NCI-H146 treated with DMSO at 0.1 percent for 48 hours (cell line): ENCODE measurements at regions not wholly inside any gene's neighbourhood (a gene's known extent, or its start where the extent isn't known, plus 50 kb on each side); places are given as distances from the start of the nearest gene placed in this dataset.
"Not testable (repeated sequence)": the region's sequence is repeated elsewhere in the genome, so short reads cannot be mapped to it uniquely, and the experiment has no call there.

Experiments used
- DNase-seq: peaks from one replicate; lab custom pipeline; 2025; ENCODE audit not compliant: unreplicated experiment; lab: John Stamatoyannopoulos, UW

DNA sequence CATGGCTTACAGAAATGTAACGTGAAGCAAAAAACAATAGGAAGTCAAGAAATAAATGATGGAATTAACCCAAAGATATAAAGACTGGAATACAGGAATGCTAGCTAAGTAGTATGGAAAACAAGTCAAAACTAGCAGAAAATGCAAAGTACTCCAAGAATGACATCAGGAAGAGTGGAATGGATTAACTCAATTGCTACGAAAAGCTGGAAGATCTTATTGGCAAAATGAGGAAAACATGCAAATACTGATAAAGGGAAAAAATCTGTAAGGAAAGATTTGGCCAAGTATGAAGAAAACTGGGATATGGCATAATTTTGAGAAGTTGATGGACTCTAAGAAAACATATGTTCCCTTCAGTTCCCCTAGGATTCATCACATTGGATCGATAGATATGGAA, 324.5 kb upstream of the ZNF608 start:
- DNase-seq: no peak

DNA sequence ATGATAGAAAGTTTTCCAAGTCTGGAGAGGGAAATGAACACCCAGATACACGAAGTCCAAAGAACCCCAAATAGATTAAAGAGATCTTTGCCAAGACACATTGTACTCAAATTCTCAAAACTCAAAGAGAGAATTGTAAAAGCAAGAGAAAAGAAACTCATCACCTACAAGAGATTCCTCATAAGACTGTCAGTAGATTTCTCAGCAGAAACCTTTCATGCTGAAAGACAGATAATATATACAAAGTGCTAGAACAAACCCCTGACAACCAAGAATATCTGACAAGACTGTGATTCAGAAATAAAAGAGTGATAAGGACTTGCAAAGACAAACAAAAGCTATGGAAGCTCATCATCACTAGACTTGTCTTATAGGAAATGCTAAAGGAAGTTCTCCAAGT, 326.7 kb upstream of the ZNF608 start:
- no peak for DNase-seq

DNA sequence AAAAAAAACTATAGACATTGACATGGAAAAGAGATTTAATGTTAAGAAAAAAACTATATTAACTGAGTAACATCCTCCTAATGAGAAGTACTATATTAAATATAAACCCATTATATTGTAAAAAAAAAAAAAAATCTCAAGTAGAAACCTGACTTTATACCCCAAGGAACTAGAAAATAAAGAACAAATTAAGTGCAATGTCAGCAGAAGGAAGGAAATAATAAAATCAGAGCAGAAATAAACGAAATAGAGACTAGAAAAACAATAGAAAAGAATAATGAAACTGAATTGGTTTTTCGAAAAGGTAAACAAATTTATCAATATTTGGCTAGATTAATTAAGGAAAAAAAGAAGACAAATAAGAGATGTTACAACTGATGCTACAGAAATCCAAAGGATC, 329.1 kb upstream of the ZNF608 start:
- DNase-seq: no peak

DNA sequence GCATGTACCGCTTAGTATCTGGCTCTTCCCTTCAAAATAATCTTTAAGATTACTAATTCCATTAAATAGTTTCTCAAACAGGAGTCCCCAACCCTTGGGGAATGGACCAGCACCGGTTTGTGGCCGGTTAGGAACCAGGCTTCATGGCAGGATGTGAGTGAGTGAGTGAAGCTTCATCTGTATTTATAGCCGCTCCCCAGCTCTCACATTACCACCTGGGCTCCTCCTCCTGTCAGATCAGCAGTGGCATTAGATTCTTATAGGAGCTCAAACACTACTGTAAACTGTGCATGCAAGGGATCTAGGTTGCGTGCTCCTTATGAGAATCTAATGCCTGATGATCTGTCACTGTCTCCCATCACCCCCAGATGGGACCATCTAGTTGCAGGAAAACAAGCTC, 332.6 kb upstream of the ZNF608 start:
- not testable (repeated sequence) for DNase-seq

DNA sequence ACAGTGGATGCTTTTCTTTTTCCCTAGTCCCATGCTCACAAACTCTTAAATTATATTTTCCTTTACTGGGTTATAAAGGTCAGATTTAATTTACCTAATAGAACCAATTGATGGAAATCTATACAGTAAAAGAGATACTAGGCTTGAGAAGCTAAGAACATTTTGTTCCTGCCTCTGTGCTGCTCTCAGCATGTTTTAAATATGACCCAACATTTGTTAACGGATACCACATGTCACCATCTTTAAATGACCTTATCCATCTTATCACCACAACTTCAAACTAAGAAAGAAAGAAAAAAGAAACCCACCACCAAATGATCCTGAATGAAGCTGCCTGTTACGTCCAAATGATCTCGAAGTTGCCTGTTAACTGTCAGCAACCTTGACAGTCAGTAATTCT, 334.7 kb upstream of the ZNF608 start:
- DNase-seq: no peak

DNA sequence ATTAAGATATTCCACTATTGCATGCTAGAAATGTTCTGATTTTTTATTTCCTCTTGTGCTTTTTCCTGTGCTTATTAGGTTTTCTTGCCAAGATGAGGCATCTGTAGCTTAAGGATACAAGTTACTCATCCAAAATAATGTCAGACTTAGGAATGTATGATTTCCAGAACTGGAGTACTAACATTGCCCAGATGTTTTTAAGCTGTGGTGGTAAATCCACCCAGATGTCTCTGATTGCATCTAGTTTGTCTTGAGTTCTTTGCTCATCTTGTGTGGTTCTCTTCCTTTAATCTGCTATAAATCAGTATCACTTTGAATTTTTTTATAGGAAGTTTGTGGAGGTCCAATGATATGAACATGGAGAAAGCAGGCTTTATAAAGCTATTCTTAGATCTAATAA, 337.5 kb upstream of the ZNF608 start:
- no peak for DNase-seq

DNA sequence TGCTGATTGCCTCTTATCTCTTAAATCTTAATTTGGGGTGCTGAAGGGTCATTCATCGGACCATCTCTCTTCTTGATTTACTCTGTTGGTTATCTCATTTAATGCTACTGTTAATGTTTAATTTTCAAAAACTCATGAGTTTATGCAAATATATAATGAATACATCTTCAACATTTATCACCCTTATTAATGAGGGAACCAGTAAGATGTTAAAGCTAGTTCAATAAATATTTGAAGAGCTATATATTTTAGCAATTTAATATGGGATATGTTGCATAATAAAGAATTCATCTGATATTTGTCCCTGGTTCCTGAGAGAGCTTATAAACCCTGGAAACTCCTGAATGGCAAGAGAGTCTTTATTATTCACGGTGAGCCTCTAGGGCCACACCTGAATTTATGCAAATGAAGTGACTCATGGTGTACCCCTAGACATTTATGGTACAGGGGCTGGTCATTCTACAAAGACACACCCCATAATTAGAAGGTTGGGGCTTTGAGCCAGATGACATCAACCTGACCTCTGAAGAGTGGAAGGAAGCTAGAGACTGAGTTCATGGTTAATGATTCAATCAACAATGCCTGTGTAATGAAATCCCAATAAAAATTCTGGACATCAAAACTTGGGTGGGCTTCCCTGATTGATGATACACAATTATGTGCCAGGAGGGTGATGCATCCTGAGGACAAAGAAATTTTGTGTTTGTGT, 339.5 kb upstream of the ZNF608 start:
- no peak for DNase-seq

DNA sequence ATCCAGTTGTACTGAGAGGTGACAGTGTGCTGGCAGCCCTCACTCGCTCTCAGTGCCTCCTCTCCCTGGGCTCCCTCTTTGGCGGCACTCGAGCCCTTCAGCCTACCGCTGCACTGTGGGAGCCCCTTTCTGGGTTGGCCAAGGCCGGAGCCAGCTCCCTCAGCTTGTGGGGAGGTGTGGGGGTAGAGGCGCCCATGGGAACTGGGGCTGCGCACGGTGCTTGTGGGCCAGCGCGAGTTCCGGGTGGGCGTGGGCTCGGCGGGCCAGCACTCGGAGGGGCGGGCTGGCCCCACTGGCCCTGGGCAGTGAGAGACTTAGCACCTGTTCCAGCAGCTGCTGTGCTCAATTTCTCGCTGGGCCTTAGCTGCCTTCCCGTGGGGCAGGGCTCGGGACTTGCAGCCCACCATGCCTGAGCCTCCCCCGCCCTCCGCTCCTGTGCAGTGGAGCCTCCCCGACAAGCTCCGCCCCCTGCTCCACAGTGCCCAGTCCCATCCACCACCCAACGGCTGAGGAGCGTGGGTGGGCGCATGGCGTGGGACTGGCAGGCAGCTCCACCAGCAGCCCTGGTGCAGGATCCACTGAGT, 342.2 kb upstream of the ZNF608 start:
- no peak for DNase-seq

DNA sequence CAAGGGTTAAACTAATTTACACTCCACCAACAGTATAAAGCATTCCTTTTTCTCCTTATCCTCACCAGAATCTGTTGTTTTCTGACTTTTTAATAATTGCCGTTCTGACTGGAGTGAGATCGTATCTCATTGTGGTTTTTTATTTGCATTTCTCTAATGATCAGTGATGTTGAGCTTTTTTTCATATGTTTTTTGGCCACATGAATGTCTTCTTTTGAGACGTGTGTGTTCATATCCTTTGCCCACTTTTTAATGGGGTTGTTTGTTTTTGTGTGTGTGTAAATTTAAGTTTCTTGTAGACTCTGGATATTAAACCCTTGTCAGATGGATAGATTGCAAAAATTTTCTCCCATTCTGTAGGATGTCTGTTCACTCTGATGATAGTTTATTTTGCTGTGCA, 345.7 kb upstream of the ZNF608 start:
- not testable (repeated sequence) for DNase-seq

DNA sequence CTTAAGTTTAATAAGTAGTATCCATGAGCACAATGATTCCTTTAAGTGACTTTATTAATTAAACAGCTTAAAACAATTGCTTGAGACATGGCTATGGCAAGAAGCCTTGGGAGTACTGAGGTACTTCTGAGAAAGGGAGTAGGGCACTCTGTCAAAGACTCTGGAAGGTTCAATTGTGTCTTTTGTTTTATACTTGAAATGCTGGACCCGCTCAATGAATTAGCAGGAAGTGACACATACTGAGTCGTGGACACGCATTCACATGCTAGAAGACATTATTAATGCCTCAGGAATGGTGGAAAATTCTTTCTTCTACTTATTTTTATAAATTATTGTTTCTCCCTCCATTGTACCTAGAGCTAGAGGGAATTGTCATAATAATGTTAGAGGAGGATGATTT, 347.3 kb upstream of the ZNF608 start:
- DNase-seq: no peak

DNA sequence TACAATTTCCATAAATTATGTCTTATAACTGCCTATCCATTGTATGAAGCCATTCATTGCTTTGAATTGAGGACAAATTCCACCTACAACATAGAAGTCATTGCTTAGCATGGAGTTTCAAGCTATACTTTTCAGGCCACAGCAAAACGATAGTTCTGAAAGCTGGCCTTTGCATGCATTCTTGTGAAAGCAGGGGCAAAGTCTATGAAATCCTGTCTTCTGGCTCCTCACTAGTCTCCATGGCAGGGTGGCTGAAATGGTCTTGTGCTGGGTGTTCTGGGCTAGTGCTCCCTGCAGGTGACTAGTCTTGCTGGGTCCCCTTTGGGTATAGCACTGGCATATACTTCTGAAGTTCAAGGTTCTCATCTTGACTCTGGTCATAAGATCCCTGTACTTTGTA, 353.9 kb upstream of the ZNF608 start:
- no peak for DNase-seq

DNA sequence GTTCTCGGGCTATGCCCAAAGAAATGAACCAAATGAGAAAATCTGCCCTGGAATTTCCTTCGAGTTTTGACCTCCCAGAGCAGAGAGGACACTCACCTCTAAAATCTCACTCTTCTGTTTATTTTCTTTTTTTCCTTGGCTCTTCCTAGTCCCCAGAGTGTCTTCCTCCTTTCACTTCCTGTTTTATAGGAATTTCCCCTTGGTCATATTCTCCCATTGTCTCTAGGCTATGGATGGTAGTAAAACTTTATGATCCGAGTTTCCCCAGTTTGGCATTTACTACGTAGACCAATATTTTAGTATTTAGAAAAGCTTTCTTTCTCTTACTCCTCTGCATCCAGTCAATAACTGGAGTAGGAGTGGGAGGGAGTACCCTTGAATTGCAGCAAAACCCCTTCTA, 354.5 kb upstream of the ZNF608 start:
- no peak for DNase-seq

DNA sequence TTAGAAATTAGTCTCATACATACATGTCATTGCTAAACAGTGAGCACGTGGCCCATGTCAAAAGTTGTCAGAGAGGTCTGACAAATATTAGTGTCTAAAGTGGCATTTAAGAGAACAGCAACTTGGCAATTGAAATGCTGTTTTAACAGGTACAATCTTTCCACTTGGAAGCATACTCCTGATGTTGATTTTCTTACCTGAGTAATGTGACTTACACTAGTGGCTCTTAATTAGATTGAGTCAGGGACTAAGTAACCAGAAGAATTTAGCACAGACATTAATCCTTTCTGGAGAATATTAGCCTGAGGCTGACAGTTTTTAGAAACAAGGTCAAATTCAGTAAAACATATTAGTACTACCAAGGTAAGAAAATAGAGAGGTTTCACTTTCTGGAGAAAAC, 357.0 kb upstream of the ZNF608 start:
- no peak for DNase-seq

DNA sequence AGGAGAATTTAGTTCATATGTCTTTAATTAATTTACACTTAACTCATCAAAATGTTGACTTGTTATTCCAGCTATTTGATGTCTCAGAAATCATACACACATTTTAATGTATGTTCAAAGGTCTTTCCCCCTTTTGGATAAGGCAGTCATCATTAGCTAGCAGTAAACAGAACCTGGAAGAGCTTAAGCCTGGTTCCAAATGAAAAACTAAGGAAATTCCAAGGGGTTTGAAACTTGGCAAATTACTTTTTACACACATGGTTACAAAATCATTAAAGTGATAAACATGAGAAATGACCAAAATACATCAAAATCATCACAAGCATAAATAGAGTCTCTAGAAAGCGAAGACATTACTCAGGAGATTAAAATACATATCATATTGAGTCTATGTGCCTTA, 359.8 kb upstream of the ZNF608 start:
- no peak for DNase-seq

DNA sequence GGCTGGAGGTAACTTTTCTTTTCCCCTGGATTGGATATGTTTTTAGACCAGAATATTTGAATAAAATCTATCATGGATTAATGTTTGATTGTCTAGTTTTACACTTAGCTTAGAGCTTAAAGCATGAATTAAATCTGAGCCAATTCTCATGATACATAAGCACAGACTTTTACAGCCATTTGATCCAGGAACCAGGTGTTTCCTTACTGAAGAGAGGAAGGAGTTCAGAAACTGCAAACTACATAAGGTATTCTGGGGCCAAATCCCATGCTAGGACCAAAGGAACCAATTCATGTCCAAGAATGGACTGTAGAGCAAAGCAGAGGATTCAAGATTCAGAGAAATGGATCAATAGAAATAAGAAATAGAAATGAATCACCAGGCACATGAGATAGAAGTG, 360.4 kb upstream of the ZNF608 start:
- no peak for DNase-seq

DNA sequence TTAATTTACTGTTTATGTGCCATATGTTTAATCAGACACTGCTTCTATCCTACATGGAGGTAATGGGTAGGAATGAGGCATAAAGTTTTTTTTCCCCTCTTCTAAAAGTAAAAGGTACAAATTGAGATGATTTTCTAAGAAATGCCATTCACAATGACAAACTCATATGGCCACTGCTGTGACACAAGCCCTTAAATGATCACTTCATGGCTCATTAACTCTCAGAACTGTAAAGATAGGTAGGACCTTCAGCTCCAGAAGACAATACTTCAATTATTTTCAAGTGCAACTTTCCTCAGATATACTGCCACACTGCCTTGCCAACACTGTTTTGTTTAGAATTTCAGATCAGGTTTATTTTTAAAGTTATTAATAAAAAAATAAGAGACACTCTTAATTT, 362.9 kb upstream of the ZNF608 start:
- DNase-seq: peak; percentile 0

DNA sequence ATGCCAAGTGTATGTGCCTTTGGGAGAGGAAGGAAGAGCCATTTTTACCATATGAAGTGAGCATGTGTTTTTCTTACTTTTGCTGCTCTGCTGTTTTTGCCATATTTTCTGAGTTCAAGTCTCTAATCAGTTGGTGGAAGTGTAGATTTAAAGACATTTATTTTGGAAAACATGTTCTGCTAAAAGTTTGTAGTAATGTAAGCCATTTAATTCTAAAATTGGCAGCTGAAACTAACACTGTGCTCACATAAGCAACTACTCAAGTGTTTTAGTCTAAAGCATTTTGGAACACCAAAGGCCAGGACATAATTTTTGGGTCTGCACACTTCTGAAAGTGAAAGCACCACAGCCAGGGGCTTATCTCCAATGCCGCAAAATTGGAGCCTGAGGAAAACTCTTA, 363.4 kb upstream of the ZNF608 start:
- no peak for DNase-seq

DNA sequence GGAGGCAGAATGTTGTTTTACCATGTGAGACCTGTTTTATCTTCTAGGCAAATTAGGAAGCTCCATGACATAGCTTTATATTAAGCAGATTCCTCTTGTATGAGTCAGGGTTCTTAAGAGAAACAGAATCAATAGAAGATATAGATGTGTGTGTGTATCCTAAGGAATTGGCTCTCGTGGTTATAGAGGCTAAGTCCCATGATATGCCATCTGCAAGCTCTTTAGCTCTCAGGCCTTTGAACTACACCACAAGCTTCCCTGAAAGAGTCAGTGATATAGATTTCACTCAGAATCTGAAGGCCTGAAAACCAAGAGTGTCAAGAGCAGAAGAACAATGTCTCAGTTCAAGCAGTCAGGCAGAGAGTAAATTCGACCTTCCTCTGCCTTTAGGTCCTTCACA, 365.8 kb upstream of the ZNF608 start:
- DNase-seq: no peak

DNA sequence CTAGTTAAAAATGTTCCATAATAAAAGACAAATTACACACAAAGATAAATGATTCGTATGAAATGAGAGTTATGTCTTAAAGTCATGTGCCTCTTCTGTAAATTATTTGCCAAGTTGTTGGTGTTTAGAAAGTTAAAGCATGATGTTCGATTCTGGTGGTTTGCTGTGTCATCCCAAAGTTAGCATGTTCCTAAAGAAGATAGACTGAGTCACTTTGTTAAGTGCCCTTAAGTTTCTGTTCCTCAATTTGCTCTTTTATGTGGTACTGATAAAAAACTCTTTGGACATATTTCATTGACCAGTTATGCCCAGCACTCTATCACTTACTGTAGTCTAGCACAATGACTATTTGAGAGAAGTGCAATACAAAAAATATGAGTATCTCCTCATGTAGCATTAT, 366.9 kb upstream of the ZNF608 start:
- no peak for DNase-seq

DNA sequence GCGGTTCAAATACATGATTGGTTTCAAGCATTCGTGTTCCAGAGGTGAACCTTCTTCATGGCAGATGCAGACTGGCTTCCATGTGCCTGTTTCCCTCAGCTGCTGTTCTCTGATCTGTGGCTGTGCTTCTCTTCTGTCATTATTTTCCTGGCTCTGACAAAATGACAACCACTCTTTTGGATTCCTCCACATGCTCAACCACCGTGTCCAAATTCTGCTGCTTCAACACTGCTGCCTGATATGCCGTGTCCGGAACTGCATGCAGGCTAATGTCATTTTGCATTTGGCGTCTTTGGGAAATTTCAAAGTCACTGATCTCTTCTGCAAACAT, 368.7 kb upstream of the ZNF608 start:
- no peak for DNase-seq

DNA sequence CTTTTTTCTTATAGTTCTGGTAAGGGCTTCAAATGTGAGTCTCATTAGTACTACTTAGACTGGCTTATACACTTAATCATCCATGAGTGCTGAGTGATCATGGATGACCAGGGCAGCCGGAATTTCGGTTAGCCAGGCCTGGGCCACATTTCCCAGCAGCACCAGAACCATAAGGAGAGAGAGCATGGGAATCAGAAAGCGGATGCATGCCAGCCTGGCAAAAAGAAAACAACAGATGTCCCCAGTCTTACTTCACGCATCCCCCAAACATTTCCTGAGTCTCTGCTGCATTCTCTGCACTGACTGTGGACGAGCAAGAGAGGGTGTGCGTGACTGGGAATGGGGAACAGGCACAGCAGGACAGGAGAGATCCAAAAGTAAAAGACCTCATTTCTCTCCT, 371.1 kb upstream of the ZNF608 start:
- no peak for DNase-seq

DNA sequence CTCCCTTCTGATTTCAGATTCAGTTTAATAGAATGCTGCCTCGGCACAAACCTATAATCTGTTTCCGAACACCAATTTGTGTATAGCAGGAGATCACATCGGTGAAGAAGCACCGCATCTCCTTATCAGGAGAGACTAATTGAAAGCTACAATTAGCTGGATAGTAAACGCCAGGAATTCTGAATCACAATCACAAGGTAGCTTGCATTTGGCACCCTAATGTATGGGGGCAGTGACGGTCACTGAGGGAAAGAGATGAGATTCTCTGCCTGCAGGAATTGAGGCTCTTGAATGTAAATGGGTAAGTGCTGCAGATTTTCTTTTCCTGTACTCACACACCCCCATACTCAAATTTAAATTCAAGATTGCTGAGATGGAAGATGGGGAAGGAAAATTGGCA, 373.6 kb upstream of the ZNF608 start:
- DNase-seq: no peak

DNA sequence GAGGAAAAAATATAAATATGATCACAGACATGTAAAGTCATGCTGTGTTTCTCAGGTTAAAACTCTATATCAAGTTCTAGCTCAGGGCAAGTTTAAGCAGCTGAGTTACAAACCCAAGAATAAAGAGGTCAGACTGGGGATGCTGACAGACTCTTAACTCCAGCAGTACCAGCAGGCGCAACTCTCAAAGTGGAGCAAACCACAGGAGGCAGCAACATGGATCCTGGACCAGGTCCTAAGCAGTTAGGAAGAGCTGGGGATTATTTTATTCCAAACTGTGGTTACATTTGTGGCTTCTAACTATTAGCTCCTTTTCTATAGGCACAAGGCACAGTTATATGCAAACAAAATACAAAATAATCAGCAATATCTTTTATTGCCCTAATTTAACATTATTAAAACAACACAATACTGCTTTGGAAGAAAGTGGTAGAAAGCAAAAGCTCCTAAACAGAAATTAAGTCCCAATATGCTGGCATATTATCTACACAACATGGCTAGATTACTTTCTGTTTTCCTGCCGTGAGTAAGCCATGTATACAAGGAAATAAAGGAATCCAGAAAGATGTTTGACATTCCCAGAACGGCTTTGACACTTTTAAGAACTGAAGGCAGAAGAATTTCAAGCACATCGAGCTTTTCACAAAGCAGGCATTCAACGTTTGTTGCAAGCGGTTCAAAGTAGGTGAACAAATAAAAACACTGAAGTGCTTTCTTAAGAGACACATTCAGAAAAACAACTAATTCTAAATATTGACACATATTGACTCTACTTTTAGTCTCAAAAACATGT, 378.8 kb upstream of the ZNF608 start:
- DNase-seq: no peak
